Endodermal cell (in vitro differentiated cells): ENCODE measurements at regions not wholly inside any gene's neighbourhood (a gene's known extent, or its start where the extent isn't known, plus 50 kb on each side); places are given as distances from the start of the nearest gene placed in this dataset.

ENCODE experiments used
- DNase-seq: peaks from one replicate; pipeline ENCODE4 v3.0.0-alpha.2; 2017
- H3K27ac ChIP-seq: 2 replicates; pipeline ENCODE4 v1.5.1; 2013; ENCODE audit warnings: mild to moderate bottlenecking, low read depth, low read length, moderate library complexity
- H3K27me3 ChIP-seq: 2 replicates; pipeline ENCODE4 v1.6.1; 2013; ENCODE audit warnings: mild to moderate bottlenecking, low read length, moderate library complexity; ENCODE audit not compliant: insufficient read depth, control insufficient read depth, poor library complexity, severe bottlenecking
- H3K36me3 ChIP-seq: 2 replicates; pipeline ENCODE4 v1.7.0; 2013; ENCODE audit warnings: mild to moderate bottlenecking, low read length, moderate library complexity; ENCODE audit not compliant: control insufficient read depth, insufficient read depth
- H3K4me1 ChIP-seq: one replicate; pipeline ENCODE4 v1.7.0; 2013; ENCODE audit warnings: low read length; ENCODE audit not compliant: control insufficient read depth, insufficient read depth
- H3K4me3 ChIP-seq: 2 replicates; pipeline ENCODE4 v1.5.1; 2013; ENCODE audit warnings: mild to moderate bottlenecking, low read length, moderate library complexity
- H3K9ac ChIP-seq: 2 replicates; pipeline ENCODE4 v1.6.1; 2013; ENCODE audit warnings: mild to moderate bottlenecking, low read length, moderate library complexity; ENCODE audit not compliant: poor library complexity, severe bottlenecking; ENCODE audit errors: extremely low read depth
- H3K9me3 ChIP-seq: 2 replicates; pipeline ENCODE4 v1.6.1; 2013; ENCODE audit warnings: mild to moderate bottlenecking, low read length, moderate library complexity; ENCODE audit not compliant: control insufficient read depth
- H3K27ac Mint-ChIP-seq: 2 replicates; pipeline ENCODE4 v1.8.0; 2020; ENCODE audit warnings: mixed read lengths
- H3K27me3 Mint-ChIP-seq: 2 replicates; pipeline ENCODE4 v1.8.0; 2021; ENCODE audit warnings: mild to moderate bottlenecking, mixed read lengths; ENCODE audit not compliant: insufficient read depth
- H3K36me3 Mint-ChIP-seq: 2 replicates; pipeline ENCODE4 v1.8.0; 2020; ENCODE audit warnings: low read depth, mixed read lengths
- H3K4me1 Mint-ChIP-seq: 2 replicates; pipeline ENCODE4 v1.8.0; 2020; ENCODE audit warnings: mixed read lengths
- H3K4me3 Mint-ChIP-seq: 2 replicates; pipeline ENCODE4 v1.8.0; 2020; ENCODE audit warnings: mild to moderate bottlenecking, moderate library complexity, mixed read lengths
- H3K9me3 Mint-ChIP-seq: 2 replicates; pipeline ENCODE4 v1.8.0; 2020; ENCODE audit warnings: mild to moderate bottlenecking, mixed read lengths
- CTCF ChIP-seq: fragments of 200-600 bp; sonication (generic); conservative IDR thresholded peaks from 2 replicates; pipeline ENCODE4 v1.5.0; 2021; ENCODE audit warnings: antibody characterized with exemption, mild to moderate bottlenecking
- WGBS, 2 experiments: methylation state at CpG; one replicate each; pipeline versions ENCODE4 v1.1.5 to v1.1.7; 2013; ENCODE audit warnings: missing lambda C conversion rate in 2 of 2, mixed read lengths in 1 of 2; ENCODE audit not compliant: insufficient coverage in 1 of 2, insufficient read length in 1 of 2; 5-methylcytosine and 5-hydroxymethylcytosine counted together

GRCh38 chr4:66443008-66443407 is 772.7 kb upstream of the EPHA5 start:
- no peak for TF ChIP-seq CTCF
- no peak overlapping the region for H3K27ac Mint-ChIP-seq
- H3K27me3 Mint-ChIP-seq: no peaks in the 10 kb centered on the region
- no peaks in the 10 kb centered on the region for H3K4me1 Mint-ChIP-seq
- H3K9ac ChIP-seq: no peak overlapping the region
- H3K36me3 ChIP-seq: no peaks in the 10 kb centered on the region
- H3K4me3 Mint-ChIP-seq: no peak overlapping the region
- H3K4me3 ChIP-seq: no peak overlapping the region
- no peak for DNase-seq
- H3K36me3 Mint-ChIP-seq: no peaks in the 10 kb centered on the region
- no peaks in the 10 kb centered on the region for H3K27me3 ChIP-seq
- no peaks in the 10 kb centered on the region for H3K9me3 ChIP-seq
- no peaks in the 10 kb centered on the region for H3K9me3 Mint-ChIP-seq
- H3K27ac ChIP-seq: no peak overlapping the region
- no peaks in the 10 kb centered on the region for H3K4me1 ChIP-seq
- WGBS, 2 experiments: 89 to 97% methylated on average over 1 to 3 of the region's 3 CpGs

- no peak overlapping the region for H3K4me3 Mint-ChIP-seq
- H3K4me1 ChIP-seq: no peaks in the 10 kb centered on the region
- no peaks in the 10 kb centered on the region for H3K36me3 Mint-ChIP-seq
- no peak overlapping the region for H3K4me3 ChIP-seq
- H3K27ac ChIP-seq: no peak overlapping the region
- H3K4me1 Mint-ChIP-seq: no peaks in the 10 kb centered on the region
- no peaks in the 10 kb centered on the region for H3K9me3 ChIP-seq
- H3K9ac ChIP-seq: no peak overlapping the region
- no peaks in the 10 kb centered on the region for H3K27me3 Mint-ChIP-seq
- H3K27ac Mint-ChIP-seq: no peak overlapping the region
- H3K27me3 ChIP-seq: no peaks in the 10 kb centered on the region
- H3K9me3 Mint-ChIP-seq: no peaks in the 10 kb centered on the region
- TF ChIP-seq CTCF: no peak
- DNase-seq: no peak
- H3K36me3 ChIP-seq: no peaks in the 10 kb centered on the region
Observed at GRCh38 chr4:66439508-66439907, 769.2 kb upstream of the EPHA5 start.

GRCh38 chr4:66433706-66434105 is 763.4 kb upstream of the EPHA5 start:
- no peak overlapping the region for H3K9ac ChIP-seq
- no peaks in the 10 kb centered on the region for H3K27me3 ChIP-seq
- Mint-ChIP-seq H3K9me3 (peaks cover 6% of the 10 kb centered on the region), H3K27me3 (no peaks in the 10 kb centered on the region), H3K27ac (no peak overlapping the region), H3K4me1 (peaks cover 16% of the 10 kb centered on the region), H3K36me3 (no peaks in the 10 kb centered on the region), H3K4me3 (no peak overlapping the region)
- H3K36me3 ChIP-seq: no peaks in the 10 kb centered on the region
- H3K27ac ChIP-seq: no peak overlapping the region
- TF ChIP-seq CTCF: no peak
- DNase-seq: no peak
- H3K4me1 ChIP-seq: peaks cover 4% of the 10 kb centered on the region
- no peaks in the 10 kb centered on the region for H3K9me3 ChIP-seq
- 97 to 98% methylated on average over 4 of the region's 4 CpGs for whole genome bisulfite sequencing, 2 experiments
- no peak overlapping the region for H3K4me3 ChIP-seq
